ENCODE measurements at regions not wholly inside any gene's neighbourhood (a gene's known extent, or its start where the extent isn't known, plus 50 kb on each side); places are given as distances from the start of the nearest gene placed in this dataset.

DNA sequence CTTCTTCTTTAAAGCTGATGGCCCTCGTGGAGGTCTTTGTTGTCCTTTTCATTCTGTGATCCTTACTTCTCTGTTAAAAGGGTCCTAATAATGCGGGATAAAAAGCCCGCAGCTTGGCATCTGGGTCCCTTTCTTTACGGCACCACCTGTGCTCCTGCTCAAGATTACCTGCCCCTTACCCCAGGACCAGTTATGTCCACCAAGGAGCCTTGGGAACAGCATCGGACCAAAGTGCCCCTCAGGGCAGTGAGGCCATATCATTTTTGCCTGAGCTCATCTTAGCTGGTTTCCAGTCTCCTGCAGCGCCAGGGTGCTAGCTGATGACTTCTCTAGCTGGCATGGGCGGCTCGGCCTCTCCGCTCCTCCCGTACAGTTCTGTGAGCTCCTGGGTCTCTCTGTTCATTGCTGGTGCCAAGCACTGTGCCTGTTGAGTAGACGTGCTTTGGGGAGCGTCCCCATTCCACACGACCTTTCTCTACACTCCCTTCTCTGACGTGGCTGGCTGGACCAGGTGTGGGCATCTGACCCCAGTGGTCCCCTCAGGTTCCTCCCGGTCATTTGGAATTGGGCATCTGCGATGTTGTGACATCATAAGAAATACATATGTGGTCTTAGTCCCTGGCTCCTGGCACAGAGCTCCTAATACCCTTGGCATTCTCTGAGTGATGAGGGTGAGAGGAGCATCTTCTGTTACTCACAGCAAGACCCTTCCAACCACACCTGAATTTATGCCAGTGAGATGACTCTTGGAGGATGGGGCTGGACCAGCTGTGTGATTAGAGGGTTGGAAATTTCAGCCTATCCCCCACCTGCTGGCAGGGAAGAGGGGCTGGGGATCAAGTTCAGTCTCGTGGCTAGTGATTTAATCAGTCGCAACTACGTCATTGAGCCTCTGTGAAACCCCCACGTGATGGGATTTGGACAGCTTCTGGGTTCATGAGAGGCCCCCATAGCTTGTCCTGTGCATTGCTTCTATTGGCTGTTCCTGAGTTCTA lies 134.2 kb upstream of the HS6ST1 start:
- in situ Hi-C loops (cut with HindIII; ENCODE audit: low pct_unique_long_range_greater_than_20kb, low sequenced_read_pairs): no loop called here
- no peak for DNase-seq (ENCODE audit: low read depth)

DNA sequence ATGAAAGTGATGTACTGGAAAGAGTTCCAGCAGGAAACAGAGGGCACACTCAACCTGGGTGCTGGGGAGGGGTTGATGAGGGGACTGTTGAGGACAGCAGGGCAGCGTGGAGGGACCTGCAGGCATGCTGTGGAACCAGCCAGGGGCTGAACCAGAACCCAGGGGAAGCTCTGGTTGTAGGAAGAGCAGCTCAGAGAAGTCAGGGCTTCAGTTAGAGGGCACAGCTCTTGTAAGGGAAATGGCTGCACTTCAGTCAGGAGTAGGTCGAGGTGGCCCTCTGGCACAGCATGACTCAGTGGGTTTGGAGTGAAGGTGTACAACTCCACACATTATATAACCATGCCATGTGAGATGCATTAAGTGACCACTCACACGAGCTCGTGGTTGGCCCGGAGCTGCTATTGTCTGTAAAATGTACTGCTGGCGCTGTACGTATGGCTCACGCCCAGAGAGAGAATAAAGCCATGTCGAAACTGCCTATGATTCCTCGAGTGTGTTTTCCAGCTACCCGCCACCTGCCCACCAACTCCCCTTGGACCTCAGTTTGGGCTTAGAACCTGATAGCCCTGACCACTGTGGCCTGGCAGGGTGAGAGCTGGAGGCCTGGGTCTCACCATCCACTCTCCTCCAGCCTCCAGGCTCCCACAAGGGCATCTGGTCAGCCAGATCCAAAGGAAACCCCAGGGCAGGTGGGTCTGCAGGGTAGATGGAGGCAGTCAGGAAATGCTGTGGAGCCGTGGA lies 136.5 kb upstream of the HS6ST1 start:
- in situ Hi-C loops (cut with HindIII; ENCODE audit: low pct_unique_long_range_greater_than_20kb, low sequenced_read_pairs): no loop called here
- no peak for DNase-seq (ENCODE audit: low read depth)

DNA sequence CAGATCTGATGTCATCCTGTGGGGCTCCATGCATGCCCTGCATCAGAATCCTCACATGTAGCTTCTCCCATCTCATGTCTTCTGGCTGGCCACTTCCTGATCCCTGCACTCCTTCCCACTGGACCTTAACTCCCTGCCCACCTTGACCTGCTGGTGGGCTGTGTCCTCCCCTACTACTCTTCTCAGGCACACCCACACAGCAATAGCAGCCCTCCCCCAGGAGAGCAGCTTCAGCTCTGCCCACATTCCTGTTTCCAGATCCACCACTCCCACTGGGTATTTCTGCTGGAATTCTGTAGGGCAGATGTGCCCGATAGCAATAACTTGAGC lies 137.0 kb upstream of the HS6ST1 start:
- no peak for DNase-seq (ENCODE audit: low read depth)
- in situ Hi-C loops (cut with HindIII; ENCODE audit: low pct_unique_long_range_greater_than_20kb, low sequenced_read_pairs): no loop called here

DNA sequence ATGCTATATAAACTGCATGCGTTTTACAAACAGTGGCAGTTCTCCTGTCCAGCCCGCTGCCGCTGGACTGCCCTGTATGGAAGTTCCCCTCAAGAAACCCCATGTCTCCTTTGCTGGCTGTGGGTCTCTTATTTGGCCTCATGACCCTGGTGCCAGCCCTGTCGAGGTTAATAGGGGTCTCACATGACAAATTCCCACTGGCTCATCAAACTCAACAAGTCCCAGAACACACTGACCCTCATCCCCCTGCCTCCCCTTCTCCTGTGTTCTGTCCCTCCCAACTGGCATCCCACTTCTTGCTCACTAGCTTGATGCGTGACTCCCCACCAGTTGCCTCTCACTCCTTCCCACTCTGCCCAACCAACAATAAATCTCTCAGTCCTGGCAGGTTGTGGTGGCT lies 137.6 kb upstream of the HS6ST1 start:
- DNase-seq (ENCODE audit: low read depth): no peak
- in situ Hi-C loops (cut with HindIII; ENCODE audit: low pct_unique_long_range_greater_than_20kb, low sequenced_read_pairs): no loop called here

DNA sequence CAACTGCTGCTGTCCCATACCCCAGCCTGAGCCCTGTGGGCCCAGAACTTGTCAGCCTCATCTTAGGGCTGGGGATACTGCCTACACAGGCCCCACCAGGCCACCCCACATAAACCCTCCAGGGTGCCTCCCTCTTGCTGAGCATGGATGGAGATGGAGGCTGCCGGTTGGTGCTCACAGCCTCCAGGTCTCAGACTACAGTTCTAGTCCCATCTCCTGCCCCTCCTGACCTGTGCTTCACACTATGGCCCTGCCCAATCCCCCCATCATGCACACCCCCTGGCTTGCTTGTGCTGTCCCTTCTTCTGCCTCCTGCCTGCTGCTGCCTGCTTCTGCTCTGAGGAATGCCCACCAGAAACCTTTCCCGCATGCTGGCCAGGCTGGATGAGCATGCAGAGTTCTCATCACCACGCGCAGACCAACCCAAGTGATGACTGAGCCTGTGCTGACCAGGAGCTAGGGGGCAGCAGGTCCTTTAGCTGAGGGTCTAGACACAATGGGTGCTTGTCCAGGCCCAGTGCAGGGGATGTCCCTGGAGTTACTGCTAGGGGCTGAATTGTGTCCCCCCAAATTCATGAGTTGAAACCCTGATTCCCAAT lies 138.4 kb upstream of the HS6ST1 start:
- no peak for DNase-seq (ENCODE audit: low read depth)
- in situ Hi-C loops (cut with HindIII; ENCODE audit: low pct_unique_long_range_greater_than_20kb, low sequenced_read_pairs): no loop called here

DNA sequence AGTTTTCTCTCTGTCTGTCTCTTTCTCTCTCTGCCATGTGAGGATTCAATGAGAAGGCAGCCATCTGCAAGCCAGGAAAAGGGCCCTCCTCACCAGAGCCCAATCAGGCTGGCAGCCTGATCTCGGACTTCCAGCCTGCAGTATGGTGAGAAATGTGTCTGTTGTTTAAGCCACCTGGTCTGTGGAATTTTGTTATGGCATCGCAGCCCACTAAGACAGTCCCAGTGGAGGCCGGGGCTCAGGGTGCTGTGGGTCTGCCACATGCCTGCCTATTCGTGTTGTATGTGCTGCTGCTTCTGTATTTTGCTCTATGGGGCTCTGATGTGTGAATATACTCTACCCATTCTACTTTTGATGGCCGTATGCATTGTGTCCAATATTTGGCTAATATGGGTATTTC lies 139.0 kb upstream of the HS6ST1 start:
- in situ Hi-C loops (cut with HindIII; ENCODE audit: low pct_unique_long_range_greater_than_20kb, low sequenced_read_pairs): no loop called here

DNA sequence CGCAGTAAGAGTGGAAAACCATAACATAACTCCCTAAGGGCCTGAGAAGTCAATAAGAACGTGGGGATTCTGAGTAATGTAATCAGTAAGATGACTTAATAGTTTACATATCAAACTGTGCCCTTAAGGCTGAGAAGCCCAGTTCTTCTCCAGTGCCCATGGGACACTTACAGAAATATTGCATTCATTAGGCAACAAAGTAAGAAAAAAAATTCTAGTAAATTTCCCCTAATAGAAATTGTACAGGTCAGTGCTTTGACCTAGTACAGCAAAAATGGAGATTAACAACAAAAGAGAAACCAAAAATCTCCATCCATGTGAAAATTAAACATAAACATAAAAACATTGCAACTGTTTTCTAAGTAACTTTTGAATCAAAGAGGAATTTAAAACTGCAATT lies 139.8 kb upstream of the HS6ST1 start:
- in situ Hi-C loops (cut with HindIII; ENCODE audit: low pct_unique_long_range_greater_than_20kb, low sequenced_read_pairs): no loop called here

More for the DNA sequence above, 139.0 kb upstream of the HS6ST1 start:
- DNase-seq (ENCODE audit: low read depth): peak; percentile 2

DNA sequence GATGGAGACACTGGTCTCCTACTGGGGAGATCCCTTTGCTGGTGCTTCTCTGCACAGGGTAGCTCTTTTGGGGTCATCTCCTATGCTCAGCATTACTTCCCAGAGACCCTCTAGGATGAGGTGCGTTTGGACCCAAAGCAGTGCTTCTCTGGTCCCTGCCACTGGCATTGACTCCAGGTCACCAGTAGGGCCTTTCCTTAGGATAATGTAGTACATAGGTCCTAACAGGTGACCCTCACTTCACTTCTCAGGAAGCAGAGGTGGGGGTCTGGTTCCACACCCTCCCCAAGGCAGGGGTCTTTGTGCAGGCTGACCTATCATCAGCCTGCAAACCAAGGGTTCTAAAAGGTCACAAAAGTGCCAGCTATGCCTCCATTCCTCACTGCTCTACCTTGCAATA lies 145.8 kb upstream of the HS6ST1 start:
- no peak for DNase-seq (ENCODE audit: low read depth)
- in situ Hi-C loops (cut with HindIII; ENCODE audit: low pct_unique_long_range_greater_than_20kb, low sequenced_read_pairs): no loop called here

More for the DNA sequence above, 139.8 kb upstream of the HS6ST1 start:
- DNase-seq (ENCODE audit: low read depth): peak; percentile 45

DNA sequence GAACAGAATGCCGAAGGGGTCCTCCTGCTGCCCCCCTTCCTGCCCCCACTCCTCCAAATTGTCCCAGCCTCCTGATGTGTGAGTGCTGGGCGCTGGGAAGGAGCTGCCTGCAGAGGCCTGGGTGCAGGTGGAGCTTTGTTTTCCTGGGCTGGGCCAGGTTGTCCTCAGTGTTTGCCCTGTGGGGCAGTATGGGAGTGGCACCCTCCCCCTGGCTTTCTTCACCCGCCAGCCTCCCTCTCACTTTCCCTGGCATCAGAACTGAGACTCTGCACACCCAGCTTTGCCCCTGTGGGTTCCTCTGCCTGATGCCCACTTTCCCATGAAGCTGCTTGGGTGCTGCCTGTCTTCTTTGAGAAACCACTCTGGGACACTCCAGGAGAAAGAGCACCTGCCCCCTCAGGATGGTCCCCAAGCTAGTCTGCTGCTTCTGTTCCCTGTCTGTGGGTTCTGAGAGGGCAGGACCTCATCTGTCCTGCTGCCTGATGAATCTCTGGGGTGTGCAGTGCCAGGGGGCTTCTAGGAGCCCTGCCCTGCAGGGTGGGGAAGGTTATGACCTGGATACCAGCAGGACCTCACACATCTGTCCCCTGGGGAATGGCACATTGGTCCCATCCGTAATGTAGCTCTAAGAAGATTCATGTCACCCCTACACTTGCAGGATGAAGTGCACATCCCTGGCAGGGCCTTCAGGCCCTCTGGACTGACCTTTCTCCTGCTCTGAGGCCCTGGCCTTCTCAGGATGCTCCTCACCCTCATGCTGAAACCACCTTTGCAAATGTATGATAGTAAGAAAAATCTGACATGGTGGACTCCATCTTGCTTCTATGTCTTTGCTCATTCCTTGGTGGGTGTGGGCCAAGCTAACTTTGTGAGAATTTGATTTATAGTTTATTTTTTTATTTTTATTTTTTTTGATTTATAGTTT lies 146.8 kb upstream of the HS6ST1 start:
- DNase-seq (ENCODE audit: low read depth): no peak
- in situ Hi-C loops (cut with HindIII; ENCODE audit: low pct_unique_long_range_greater_than_20kb, low sequenced_read_pairs): no loop called here

DNA sequence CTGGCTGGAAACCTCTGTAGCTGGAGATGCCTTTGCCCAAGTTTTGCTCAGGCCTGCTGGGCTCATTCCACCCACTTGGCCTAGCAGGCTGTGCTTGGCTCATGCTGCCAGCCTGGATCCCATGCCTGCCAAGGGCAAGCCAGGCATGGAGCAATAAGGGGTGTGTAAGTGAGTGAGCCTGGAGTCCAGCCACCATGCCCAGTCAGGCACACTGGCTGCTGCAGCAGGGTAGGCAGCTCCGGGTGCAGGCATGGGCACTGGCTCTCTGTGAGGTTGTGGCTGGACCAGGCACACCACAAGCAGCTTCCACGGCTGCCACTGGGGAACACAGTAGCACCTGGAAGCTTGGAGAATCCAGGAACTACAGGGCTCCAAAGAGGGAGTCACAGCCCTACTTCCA lies 147.7 kb upstream of the HS6ST1 start:
- in situ Hi-C loops (cut with HindIII; ENCODE audit: low pct_unique_long_range_greater_than_20kb, low sequenced_read_pairs): no loop called here
- DNase-seq (ENCODE audit: low read depth): no peak

DNA sequence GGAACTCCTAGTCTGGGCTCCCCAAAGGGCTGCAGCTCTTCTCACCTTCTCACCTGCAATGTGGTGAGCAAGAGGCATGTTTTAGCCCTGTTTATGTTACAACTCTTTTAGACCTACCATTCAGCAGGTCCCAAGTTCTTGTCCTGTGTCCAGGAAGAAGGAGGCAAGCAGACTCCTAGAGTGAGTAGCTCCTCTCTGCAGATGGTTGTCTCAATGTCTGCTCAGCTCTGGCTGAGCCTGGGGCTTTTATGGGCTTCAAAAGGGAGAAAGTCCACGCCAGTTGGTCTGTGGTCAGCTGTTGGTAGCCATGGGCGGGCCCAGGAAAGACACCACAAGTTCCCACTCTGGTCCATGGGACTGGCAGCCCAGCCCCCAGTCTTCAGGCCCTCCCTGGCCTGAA lies 148.1 kb upstream of the HS6ST1 start:
- no peak for DNase-seq (ENCODE audit: low read depth)
- in situ Hi-C loops (cut with HindIII; ENCODE audit: low pct_unique_long_range_greater_than_20kb, low sequenced_read_pairs): no loop called here

DNA sequence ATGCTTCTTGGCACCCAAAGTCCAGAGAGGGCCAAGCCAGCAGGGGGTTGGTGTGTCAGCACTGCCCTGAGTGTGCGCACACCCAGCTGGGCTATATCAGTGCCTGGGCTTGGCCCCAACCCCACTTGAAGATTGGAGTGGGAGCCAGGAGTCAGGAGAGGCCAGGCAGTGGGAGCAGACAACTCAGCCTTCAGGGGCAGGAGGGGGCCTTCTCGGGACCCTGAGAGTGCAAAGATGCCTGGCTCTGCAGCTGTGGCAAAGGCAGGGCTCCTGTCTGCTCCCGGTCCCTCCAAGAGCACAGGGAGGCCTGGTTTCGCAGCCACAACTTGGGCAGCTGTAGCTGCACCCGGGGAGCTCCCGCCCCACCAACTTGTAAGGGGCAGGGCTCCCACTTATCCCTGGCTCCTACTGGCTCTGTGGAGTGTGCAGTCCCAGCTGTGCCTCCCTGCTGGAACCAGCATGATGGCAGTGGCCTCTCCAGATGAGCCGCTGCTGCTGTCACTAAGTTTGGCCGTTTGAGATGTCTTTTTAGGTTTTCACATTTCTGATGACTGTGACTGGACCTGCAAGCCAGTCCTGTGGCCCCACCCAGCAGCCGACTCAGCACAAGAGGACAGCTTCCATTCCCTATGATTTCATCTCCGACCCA lies 148.8 kb upstream of the HS6ST1 start:
- in situ Hi-C loops (cut with HindIII; ENCODE audit: low pct_unique_long_range_greater_than_20kb, low sequenced_read_pairs): no loop called here

DNA sequence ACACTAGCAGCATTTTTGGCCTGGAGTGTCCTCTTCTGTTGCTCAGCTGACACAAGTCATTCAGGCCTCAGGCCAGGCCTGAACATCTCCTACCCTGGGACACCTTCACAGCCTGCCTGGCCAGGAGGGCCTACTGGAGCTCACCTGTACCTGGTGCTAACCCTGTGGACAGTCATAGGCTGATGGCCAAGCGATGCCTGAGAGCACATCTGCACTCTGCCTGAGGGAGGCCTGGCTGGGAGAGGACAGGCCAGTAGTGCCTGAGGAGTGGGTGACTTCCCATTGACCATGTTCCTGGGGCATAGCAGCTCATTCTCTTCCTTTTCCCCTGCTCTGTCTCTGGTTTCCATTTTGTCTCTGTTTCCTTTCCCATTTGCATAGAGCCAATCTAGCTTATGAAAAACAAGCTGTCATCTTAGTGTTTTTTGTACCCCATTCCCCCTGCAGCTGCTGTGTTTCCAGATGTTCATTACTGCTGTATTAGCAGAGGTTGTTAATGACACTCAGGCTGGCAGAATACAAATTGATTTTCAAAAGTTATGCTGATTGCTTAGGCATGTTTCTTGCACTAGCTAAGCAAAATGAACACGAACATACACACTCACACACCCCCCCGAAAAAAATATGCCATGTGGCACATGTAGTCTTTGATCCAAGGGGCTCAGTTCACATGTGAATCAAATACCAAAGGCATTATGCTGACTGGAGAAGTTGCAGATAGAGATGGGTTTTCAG lies 149.7 kb upstream of the HS6ST1 start:
- no peak for DNase-seq (ENCODE audit: low read depth)
- in situ Hi-C loops (cut with HindIII; ENCODE audit: low pct_unique_long_range_greater_than_20kb, low sequenced_read_pairs): no loop called here

More for the DNA sequence above, 148.8 kb upstream of the HS6ST1 start:
- DNase-seq (ENCODE audit: low read depth): no peak

DNA sequence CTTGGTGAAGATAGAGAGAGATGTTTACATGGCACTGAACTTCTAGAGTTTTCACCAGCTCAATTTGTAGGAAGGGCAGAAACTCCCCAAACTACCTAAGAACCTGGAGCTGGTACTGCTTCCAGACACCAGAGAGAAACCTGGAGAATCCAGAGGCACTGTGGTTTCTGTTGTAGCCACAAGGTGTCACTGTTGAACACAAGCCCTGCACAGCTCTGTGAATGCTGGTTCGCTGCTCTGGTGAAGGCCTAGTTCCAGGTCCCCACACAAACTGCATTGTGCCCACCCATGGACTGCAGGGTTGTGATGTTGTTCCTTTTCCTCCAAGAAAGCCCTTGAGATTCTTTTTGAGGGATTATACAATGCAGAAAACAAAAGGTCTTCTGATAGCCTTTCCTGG lies 150.5 kb upstream of the HS6ST1 start:
- DNase-seq (ENCODE audit: low read depth): peak; percentile 5
- in situ Hi-C loops (cut with HindIII; ENCODE audit: low pct_unique_long_range_greater_than_20kb, low sequenced_read_pairs): no loop called here

DNA sequence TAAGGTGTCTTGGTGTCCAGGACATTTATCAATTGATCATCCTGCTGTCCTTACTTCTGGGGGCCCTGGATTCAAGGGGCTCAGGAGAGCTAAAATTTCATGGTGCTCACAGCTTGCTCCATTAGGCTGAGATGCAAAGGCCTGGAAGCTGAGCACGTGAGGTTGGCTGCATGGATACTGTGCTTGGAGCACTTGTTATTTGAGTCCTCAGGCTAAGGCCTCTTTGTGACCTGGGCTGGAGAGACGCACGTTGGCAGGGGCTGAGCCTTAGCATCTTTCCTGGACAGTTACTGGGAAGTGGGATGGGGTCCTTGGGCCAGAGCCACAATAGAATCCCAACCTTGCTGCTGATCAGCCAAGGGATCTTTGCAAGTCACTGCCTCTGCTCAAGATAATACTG lies 151.2 kb upstream of the HS6ST1 start:
- in situ Hi-C loops (cut with HindIII; ENCODE audit: low pct_unique_long_range_greater_than_20kb, low sequenced_read_pairs): no loop called here

DNA sequence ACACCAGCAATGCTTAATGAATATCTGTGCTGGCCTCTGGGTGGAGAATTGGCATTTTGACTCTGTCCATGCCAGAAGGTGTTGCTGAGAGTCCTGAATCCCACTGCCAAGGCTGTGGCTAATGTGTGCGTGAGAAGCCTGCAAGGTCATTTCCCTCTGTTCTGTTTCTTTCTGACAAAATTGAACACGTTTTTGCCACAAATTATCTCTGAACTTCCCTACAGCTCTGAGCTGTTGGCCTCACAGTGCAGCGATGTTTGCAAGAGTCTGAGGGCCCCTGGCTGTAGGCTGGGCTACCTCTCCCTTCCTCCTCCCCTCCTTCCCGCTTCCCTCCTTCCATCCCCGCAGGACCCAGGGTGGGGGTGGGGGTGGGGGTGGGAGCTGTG lies 154.1 kb upstream of the HS6ST1 start:
- in situ Hi-C loops (cut with HindIII; ENCODE audit: low pct_unique_long_range_greater_than_20kb, low sequenced_read_pairs): no loop called here
- no peak for DNase-seq (ENCODE audit: low read depth)

More for the DNA sequence above, 151.2 kb upstream of the HS6ST1 start:
- DNase-seq (ENCODE audit: low read depth): no peak

Measured in Caki2 (cell line).